KBM-7 (cell line): ENCODE measurements at regions not wholly inside any gene's neighbourhood (a gene's known extent, or its start where the extent isn't known, plus 50 kb on each side); places are given as distances from the start of the nearest gene placed in this dataset.

ENCODE experiments used
- DNase-seq: peaks from one replicate; pipeline ENCODE4 v3.0.0-alpha.2; 2015
- in situ Hi-C: fragments of 300-500 bp; cut with MboI; formaldehyde crosslinking; loops from 2 replicates; pipeline ENCODE4 v1.14.3; 2020; ENCODE audit warnings: low sequenced_read_pairs, low pct_unique_long_range_greater_than_20kb, mixed read lengths

DNA sequence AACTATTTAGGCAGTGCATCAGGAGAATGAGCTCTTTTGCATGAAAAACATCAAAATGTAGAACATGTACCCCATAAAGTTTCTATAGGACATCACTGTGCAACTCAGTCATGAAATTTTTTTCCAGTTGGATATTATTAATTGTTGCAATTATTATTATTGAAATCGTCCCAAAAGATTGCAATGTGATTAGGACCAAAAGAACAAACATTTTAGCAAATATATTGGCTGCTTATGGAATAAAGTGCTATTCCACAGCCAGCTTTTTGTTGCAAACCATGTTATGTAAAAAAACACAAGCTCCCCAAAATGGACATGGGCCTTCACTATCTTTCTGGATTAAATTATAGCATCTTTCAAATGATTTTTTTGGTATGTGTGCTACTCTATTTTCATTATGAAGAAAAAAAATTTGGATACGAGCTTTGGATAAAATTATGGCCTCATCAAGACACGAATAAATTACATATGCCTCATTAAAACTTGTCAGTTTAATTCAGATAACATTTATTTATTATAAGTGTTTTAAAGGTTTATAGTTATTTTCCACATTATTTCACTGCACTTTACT lies 262.7 kb upstream of the TCF21 start:
- in situ Hi-C loops: no loop called here

DNA sequence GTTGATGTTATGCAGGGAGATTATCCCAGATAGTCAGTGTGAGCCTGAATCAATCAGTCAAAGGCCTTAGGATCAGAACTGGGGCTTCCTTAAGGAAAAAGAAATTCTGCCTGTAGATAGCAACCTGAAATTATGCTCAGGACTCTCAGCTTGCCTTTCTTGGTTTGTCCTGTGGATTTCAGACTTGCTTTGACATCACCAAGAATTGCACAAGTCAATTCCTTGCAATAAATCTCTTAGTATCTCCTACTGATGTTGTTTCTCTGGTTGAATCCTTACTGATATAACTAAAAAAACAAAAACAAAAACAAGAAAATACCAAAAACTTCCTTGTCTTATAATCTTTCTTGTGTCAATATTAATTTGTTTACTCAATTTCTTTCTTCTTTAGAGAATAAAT lies 258.9 kb upstream of the TCF21 start:
- in situ Hi-C loops: no loop called here
- no peak for DNase-seq

More for the DNA sequence above, 262.7 kb upstream of the TCF21 start:
- DNase-seq: no peak

DNA sequence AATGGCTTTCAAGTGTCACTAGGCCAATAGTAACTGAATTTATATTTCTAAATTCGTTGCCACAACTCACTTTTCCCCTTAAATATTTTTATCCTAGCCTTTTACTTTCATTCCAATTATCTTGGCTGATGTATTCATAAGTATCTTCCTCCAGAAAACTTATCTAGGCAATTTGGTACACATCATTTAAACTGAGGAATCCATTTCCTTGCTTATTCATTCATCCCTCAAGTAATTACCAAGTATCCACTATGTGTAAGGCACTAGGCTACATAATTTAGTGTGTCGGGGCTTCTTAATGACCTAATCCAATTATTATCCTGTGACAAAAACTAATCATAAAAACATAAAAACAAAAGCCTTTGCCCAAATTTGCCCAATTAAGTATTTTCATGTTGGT lies 258.3 kb upstream of the TCF21 start:
- in situ Hi-C loops: no loop called here
- no peak for DNase-seq

DNA sequence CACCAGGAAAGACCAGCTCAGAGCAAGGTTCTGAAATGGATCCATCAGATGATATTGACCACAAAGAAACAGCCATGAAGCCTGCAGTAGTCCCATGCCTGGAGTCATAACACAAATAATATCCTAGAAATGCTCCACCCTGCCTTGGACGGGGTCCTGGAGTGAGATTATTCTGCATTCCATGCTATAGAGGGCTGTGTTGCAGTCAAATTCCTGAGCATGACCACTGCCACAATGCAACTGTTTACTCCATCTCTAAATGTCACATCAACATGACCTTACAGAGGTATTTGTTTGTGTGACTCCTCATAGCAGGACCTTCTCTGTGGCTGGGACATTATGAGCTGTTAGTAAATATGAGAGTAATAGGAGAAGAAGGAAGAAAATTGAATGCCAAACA lies 257.5 kb upstream of the TCF21 start:
- no peak for DNase-seq
- in situ Hi-C loops: no loop called here

DNA sequence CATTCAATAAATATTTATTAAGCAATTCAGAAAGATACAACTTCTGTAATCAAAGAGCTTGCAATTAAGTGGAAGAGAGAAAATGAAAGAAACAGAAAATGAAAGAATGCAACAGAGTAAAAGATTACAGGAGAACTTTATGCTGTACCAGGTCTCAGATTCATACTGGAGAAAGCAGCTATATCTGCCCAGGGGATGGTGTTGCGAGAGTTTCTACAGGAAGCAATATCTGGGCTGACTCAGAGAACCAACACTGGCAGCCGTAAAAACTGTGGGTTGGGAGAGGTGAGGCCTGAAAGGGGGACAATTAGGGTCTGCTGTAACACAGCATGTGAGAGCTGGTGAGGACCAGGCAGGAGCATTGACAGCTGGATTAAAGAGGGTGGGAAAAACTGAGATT lies 256.7 kb upstream of the TCF21 start:
- DNase-seq: no peak
- in situ Hi-C loops: no loop called here

DNA sequence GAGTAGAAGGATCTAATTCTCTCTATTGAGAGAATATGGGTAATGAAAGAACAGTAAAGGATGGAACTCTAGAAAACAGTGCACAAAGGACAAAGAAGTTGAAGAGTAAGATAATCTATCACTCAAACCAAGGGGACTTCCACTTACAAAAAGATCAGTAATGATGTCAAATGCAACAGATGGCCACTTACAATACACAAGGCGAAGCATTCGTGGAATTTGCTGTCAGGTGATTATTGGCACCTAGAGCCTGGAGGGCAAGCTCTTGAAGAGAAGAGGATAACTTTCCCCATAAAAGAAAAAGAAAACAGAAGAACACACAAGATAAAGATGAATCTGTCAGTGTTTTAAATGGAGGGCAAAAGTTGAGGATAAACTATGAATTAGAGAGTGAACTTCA lies 256.0 kb upstream of the TCF21 start:
- DNase-seq: no peak
- in situ Hi-C loops: no loop called here

DNA sequence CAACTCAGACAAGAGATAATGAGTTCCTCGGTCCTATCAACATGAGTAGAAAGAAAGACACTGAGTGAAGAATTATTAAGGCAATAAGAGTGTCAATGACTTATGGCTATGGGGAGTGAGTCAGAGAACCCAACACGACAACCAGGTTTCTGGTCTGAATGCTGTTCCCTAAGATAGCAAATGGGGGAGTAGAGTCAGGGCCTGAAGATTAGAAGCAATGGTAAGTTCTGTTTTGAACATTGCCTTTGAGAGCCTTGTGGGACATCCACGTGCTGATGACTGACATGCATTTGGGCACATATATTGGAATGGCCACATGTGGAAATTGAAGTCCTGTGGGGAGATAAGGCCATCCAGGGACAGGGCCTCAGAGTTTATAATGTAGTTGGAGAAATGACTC lies 254.4 kb upstream of the TCF21 start:
- DNase-seq: no peak
- in situ Hi-C loops: no loop called here

DNA sequence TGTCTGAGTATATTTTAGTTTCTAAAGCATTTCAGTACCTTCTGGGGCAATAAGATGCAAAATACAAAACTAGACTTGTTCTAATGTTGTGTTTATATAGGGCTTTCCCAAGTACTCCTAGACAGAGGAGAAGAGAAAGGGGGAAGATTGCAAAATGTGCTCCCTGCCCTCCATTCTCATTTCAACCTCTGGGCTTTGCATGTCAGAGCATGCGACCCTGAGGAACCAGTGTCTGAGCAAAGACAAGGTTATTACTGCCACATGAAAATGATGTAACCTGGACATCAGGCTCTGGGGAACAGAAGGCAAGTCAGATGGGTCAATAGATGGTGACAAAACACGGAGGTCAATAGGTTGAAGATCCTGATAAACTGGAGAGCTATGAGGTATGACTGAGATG lies 253.5 kb upstream of the TCF21 start:
- in situ Hi-C loops: no loop called here
- no peak for DNase-seq

DNA sequence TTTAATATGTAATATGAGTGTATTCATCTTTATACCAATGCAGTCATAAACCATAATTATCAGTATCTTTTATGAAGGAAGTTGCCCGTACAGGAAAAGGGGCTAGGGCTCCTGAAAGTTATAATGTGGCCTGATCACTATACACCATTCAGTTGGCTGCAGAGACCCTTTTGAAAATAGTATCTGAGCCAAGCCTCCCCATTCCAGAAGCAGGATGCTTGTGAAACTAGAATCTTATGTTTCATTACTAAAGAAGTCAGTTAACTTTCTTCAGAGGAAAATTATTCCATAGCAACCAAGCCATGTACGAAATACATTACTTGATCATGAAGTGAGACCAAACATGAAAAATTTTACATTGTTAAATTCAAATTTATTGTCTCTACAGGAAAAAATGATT lies 251.5 kb upstream of the TCF21 start:
- no peak for DNase-seq
- in situ Hi-C loops: no loop called here

DNA sequence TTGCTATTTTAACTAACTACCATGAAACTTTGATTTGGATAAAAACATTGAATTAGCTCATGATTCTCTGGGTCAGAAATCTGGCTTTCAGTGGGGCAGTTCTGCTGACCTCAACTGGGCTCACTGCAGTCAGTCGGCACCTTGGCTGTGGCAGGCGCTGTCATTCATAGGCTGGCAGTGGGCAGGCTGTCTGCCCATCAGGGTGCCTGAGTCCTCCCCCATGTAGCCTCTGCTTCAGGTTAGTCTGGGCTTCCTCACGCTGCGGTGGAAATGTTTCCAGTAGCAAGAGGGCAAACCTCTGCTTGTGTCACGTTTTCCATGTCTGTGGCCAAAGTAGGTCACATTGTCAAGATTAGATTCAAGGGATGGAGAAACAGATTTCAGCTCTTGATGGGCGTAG lies 251.0 kb upstream of the TCF21 start:
- no peak for DNase-seq
- in situ Hi-C loops: no loop called here

DNA sequence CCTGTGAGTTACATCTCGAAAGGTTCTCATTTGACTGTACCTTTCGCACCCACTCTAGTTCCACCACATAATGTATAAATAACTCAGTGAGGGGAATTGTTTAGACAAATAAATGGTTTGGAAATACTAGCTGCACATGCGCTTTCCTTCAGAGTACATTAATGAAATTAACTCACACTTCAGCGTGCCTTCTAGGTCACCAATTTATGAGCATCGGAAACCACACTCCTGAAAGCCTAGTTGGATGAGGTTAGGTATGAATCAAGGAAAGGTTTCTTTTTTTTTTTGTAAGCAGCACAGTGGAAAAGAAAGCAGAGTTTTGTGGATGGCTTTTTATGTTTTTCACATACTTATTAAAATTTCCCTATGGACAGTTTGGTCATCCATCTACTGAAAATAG lies 247.8 kb upstream of the TCF21 start:
- no peak for DNase-seq
- in situ Hi-C loops: no loop called here

DNA sequence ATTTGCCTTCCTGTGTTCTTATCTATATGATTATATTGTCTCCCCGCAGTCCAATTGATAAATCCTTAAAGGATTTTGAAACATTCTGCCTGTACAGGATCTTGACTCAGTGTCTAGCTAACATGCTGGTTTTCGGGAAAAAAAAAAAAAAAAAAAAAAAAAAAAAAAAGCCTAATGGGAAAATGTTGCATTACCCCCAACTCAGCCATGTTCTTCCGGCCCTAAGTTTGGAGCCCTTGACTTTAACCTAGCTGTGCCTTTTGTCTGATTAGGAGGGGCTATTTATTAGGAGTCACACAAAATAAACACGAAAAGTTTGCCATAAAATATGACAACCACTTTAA lies 244.4 kb upstream of the TCF21 start:
- DNase-seq: no peak
- in situ Hi-C loops: no loop called here

DNA sequence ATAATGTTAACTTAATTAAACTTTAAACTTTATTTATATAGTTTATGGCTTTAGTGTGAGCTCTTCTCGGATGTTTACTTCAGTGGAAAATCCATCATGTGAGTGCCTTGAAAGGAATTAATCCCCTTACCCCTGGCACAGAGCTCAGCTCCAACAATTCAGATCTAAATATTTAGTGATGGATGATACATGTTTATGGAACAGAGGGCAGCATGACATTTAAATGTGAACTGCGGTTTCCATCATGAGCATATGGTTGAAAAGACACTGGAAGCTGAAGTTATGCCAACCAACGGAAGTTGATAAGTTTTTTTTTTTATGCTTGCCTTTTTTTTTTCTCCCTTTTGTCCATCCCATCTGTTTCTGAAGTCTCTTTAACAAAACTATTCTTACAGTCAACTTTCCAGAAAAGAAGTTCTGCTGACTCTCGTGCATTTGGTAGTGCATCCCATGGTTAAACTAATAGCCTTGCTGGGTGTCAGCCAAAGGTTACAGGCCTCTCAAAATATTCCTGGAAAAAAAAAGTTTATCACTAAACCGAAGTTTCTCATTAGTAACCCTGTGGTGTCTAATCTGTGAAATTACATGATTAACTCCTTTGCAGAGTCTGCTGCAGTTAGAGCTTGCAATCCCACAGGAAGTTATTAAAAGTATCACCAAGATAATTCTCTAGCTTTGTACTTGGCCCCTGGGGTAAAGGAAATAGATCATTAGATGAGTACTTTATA lies 243.9 kb upstream of the TCF21 start:
- peak; percentile 1 for DNase-seq
- in situ Hi-C loops: no loop called here

DNA sequence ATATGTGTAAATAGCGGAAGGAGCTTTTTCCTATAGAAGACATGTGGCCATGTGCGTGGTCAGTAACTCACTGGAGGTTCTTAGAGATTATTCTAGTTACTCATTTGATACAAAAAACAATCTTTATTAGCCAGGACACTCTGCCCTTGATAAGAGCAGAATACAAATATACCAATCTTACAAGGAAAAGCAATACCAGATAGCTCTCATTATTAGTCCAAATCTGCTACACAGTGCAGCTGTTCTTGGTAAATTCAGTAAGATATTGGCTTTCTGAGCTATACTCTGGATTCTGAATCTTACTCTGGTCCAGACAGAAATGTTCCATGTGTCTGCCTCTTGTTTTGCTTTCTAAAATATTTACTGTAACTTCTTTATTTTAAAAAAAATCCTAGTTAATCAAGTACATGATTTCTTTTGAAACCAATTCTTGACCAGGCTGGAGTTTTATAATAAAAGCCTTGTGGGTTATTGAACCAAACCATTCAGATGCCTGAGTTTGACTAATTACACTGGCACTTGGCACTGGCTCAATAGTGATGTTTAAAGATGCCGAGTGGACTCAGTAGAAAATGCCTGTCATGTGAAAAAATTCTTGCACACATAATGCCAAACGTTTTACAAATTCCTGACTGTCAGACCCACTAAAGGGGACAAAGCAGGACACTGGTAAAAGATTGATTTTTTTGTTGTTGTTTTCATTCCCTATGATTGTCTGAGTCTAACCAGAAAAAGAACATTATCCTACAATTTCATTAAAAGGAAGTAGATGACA lies 242.8 kb upstream of the TCF21 start:
- DNase-seq: no peak
- in situ Hi-C loops: no loop called here

DNA sequence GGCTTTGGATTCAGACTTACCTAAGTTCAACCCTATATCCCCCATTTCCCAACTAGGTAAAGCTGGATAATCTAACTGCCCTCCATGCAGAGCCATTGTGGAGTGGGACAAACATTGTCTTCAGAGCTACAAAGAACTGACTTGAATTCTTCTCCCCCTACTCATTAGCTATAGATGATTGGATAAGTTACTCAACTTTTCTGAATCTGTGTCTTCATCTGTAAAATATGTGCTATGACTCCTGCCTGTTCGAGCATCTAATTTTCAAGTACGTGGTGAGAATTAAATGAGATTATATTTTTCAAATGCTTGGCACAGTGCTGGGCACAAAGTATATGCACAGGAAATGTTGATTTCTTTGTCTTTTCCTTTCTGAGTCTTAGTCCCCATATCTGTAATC lies 240.3 kb upstream of the TCF21 start:
- in situ Hi-C loops: no loop called here
- no peak for DNase-seq

DNA sequence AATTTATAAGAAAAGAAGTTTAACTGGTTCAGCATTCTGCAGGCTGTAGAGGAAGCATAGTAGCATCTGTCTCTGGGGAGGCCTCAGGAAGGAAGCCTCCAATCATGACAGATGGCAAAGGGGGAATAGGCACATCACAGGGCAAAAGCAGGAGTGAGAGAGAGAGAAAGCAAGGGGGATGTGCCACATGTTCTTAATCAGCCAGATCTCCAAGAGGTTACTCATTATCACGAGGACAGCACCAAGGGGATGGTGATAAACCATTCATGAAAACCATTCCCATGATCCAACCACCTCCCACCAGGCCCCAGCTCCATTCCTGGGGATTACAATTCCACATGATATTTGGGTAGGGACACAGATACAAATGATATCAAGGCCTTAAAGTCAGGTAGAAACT lies 217.5 kb upstream of the TCF21 start:
- in situ Hi-C loops: no loop called here
- no peak for DNase-seq

DNA sequence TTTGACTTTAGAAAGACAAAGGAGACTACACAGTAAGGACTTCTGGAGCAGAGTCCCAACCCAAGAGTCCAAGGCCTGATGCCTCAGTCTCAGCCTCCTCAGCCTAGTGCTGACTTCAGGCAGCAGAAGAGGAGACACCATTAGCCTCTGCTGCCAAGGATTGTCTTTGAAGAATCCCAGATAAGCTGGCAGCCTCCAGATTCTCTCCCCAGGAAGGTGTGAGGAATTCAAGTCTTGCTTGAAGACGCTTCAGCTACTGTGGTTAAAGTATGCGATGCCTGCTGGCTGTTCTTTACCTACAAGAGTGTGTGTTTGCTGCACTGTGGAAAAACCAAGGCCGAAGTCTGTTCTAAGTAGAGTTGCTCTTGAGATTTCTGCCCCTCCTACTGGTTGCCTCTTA lies 215.9 kb upstream of the TCF21 start:
- in situ Hi-C loops: no loop called here
- DNase-seq: no peak

DNA sequence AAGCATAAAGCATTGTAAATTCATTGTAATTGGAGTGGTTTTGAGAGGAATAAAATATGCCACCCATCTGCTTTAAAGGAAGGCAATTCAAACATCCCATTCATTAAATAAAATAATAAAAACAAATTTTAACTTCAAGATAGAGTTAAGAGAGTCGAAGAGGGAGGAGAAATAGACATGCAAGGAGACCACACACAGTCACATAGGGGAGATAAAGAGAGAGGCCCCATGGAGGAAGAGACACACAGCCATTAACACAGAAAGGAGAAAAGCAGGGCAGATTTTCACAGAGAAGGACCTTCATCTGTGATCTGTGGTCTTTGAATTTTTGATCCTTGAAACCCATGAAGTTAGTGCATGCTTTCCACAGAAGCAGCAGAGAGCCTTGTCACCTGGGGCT lies 214.3 kb upstream of the TCF21 start:
- no peak for DNase-seq
- in situ Hi-C loops: no loop called here

DNA sequence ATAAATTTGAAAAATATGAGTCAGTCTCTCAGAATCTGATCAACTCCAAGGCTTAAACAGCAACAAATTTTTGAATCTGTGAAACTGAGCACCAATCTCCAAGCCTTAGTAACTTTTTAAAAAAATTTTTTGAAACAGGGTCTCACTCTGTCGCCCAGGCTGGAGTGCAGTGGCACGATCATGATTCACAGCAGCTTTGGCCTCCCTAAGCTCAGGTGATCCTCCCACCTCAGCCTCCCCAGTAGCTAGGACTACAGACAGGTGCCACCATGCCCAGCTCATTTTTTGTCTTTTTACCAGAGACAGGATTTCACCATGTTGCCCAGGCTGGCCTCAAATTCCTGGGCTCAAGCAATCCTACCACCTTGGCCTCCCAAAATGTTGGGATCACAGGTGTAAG lies 207.9 kb upstream of the TCF21 start:
- in situ Hi-C loops: no loop called here
- DNase-seq: no peak

DNA sequence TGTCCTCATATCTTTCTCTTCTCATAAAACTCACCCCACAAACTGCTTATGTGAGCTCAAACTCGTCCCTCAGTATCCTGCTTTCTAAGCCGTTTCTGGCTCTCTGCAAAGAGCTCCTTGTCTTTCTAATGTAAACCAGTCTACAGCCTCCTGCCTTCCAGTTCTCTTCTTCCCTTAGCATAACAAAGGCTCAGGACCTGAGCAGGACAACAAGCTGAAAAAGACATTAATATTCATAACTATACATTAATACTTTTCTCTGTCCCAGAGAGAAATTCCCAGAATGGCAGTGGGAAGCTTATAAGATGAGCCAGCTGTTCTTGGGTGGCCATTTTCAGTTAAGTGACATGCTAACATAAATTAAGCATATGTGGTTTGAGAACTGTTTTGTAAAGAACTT lies 207.0 kb upstream of the TCF21 start:
- no peak for DNase-seq
- in situ Hi-C loops: no loop called here
